Nephron (organoid): ENCODE measurements at regions not wholly inside any gene's neighbourhood (a gene's known extent, or its start where the extent isn't known, plus 50 kb on each side); places are given as distances from the start of the nearest gene placed in this dataset.
A peak's percentile ranks its signal among the peaks of the same experiment; 100 is the strongest.
"Not testable (repeated sequence)": the region's sequence is repeated elsewhere in the genome, so short reads cannot be mapped to it uniquely, and the experiment has no call there.

Source experiments
- H3K27ac Mint-ChIP-seq, 3 experiments: 2 replicates each; pipeline ENCODE4 v1.8.0; 2020; ENCODE audit warnings: mixed read lengths in 3 of 3, mild to moderate bottlenecking in 2 of 3, moderate library complexity in 1 of 3
- H3K27me3 Mint-ChIP-seq: 2 replicates; pipeline ENCODE4 v1.8.0; 2021; ENCODE audit warnings: low read depth, mild to moderate bottlenecking, moderate library complexity, mixed read lengths
- H3K36me3 Mint-ChIP-seq: 2 replicates; pipeline ENCODE4 v1.8.0; 2020; ENCODE audit warnings: low read depth, mixed read lengths
- H3K4me1 Mint-ChIP-seq: 2 replicates; pipeline ENCODE4 v1.8.0; 2020; ENCODE audit warnings: mixed read lengths
- H3K4me3 Mint-ChIP-seq, 3 experiments: 2 replicates each; pipeline ENCODE4 v1.8.0; 2020; ENCODE audit warnings: mild to moderate bottlenecking in 3 of 3, mixed read lengths in 3 of 3, moderate library complexity in 2 of 3
- H3K9me3 Mint-ChIP-seq: 2 replicates; pipeline ENCODE4 v1.8.0; 2020; ENCODE audit warnings: mixed read lengths
- TF ChIP-seq, protein P1 (sequence below), 3 experiments: fragments of 200-600 bp; sonication (generic); IDR thresholded peaks; one replicate each; pipeline ENCODE4 v1.5.0; 2021; ENCODE audit warnings: antibody characterized with exemption in 3 of 3; ENCODE audit not compliant: unreplicated experiment in 3 of 3

DNA sequence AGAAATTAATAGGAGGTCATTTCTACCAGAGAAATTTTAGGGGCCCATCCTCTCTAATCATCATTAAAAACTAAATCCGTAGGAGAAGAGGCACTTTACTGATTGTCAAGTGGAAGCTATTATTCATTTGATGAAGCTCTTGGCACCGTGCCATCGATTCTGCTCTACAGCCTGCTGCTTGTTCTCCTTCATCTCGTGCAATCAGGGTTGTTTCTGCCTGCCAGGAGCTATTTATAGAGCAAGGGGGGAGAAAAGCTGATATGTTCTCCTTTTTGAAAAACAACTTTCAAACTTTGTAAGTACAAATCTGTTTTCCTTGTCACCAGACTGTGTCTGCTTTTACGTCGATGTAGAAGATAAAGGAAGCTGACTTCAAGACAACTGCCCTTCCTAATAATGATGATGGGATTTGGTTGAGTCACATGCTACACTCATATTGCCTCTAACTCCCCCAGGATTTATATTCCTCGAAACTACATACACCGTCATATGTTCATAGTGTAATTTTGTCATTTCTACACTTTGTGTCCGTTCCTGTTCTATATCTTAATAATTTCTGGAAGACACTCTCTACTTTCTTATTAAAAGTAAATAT, 169.6 kb upstream of the LHX8 start:
- Mint-ChIP-seq H3K36me3 (no peaks in the 10 kb centered on the region), H3K4me1 (peaks cover 7% of the 10 kb centered on the region), H3K27ac (peak overlapping the region in 1 of 3 experiments; percentile 41), H3K4me3 (peak overlapping the region in 1 of 3 experiments; percentile 19), H3K9me3 (no peaks in the 10 kb centered on the region), H3K27me3 (peaks cover 3% of the 10 kb centered on the region)
- TF ChIP-seq, protein P1, sequence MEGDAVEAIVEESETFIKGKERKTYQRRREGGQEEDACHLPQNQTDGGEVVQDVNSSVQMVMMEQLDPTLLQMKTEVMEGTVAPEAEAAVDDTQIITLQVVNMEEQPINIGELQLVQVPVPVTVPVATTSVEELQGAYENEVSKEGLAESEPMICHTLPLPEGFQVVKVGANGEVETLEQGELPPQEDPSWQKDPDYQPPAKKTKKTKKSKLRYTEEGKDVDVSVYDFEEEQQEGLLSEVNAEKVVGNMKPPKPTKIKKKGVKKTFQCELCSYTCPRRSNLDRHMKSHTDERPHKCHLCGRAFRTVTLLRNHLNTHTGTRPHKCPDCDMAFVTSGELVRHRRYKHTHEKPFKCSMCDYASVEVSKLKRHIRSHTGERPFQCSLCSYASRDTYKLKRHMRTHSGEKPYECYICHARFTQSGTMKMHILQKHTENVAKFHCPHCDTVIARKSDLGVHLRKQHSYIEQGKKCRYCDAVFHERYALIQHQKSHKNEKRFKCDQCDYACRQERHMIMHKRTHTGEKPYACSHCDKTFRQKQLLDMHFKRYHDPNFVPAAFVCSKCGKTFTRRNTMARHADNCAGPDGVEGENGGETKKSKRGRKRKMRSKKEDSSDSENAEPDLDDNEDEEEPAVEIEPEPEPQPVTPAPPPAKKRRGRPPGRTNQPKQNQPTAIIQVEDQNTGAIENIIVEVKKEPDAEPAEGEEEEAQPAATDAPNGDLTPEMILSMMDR (IDR thresholded peaks at IDR 0.05; ENCODE audit: unreplicated experiment in 3 of 3): no peak

DNA sequence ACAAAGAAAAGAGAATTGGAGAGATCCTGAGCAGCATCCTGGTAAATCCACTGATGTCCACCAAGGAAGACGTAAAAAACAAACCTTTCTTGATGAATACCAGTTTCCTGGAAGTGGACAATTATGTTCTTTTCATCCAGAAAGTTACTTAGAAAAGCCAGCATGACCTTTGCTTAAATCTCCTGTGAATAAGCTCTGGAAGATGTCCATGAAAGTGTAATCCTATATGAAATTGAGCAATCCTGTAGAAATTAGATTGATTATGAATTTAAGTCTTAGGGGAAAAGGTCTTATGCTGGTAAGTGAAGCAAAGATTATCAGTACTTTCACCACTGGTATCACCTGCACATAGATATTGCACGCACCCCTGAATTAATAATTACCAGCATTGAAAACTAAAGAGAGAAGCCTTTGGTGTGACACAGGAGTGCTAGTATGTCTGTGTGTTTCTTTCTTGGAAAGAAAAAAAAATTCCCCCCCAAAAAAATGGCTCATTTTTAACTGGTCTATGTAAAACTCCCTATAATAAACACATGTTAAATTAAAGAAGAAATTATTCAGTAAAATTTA, 164.5 kb upstream of the LHX8 start:
- no peak overlapping the region for H3K4me3 Mint-ChIP-seq

DNA sequence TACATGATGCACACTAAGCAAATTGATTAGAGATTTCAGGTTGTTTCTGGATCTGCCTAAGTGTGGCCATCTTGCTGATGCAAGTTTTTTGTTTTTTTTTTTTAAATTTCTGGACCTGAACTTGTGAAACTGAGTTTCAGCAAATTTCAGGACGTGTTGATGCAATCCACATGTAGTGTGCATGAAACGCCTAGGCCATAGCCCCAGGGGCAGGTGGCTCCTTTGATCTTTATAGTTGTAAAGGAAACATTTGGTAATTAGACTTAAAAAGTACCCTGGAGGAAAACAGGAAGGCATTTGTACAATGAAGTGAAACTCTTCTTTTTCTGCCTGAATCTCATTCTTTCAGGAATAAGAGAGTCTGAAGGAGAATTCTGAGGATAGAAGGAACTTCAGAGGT, 162.2 kb upstream of the LHX8 start:
- Mint-ChIP-seq H3K27me3 (no peaks in the 10 kb centered on the region), H3K36me3 (no peaks in the 10 kb centered on the region), H3K9me3 (no peaks in the 10 kb centered on the region), H3K4me3 (no peak overlapping the region), H3K27ac (no peak overlapping the region), H3K4me1 (no peaks in the 10 kb centered on the region)
- TF ChIP-seq, protein P1 (IDR thresholded peaks at IDR 0.05; ENCODE audit: unreplicated experiment in 3 of 3): no peak

More for the DNA sequence above, 164.5 kb upstream of the LHX8 start:
- Mint-ChIP-seq H3K27ac (no peak overlapping the region), H3K4me1 (peaks cover 3% of the 10 kb centered on the region), H3K9me3 (no peaks in the 10 kb centered on the region), H3K27me3 (no peaks in the 10 kb centered on the region), H3K36me3 (no peaks in the 10 kb centered on the region)
- TF ChIP-seq, protein P1 (IDR thresholded peaks at IDR 0.05; ENCODE audit: unreplicated experiment in 3 of 3): no peak

DNA sequence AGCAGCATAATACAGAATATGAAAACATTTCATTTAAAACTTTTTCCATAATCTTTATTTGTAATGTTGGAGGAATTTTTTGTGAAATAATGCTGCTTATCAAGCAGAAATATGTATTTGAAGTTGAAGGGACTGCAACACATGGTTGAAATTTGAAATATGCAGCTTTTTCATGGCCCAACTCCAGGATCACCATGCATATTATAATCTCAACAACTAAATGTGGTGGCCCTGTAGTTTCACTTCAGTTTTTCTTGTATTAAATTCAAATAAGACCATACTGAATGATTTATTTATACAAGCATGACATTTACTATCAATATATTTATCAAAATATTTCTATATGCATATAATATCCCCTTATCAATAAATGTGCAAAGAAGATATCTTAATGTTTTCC, 157.7 kb upstream of the LHX8 start:
- no peaks in the 10 kb centered on the region for H3K9me3 Mint-ChIP-seq
- H3K4me3 Mint-ChIP-seq: no peak overlapping the region
- TF ChIP-seq, protein P1 (IDR thresholded peaks at IDR 0.05; ENCODE audit: unreplicated experiment in 3 of 3): no peak
- H3K4me1 Mint-ChIP-seq: no peaks in the 10 kb centered on the region
- H3K27me3 Mint-ChIP-seq: no peaks in the 10 kb centered on the region
- no peak overlapping the region for H3K27ac Mint-ChIP-seq
- H3K36me3 Mint-ChIP-seq: no peaks in the 10 kb centered on the region

DNA sequence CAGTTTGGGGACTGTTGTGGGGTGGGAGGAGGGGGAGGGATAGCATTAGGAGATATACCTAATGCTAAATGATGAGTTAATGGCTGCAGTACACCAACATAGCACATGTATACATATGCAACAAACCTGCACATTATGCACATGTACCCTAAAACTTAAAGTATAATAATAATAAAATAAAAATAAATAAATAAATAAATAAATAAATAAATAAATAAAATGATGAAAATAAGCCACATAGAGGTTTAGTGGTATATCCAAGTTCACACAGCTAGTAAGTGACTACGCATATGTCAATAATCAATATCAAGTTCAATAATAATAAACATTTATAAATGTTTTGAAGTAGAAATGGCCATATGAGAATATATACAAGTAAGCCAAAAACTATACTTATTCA, 141.7 kb upstream of the LHX8 start:
- not testable (repeated sequence) for H3K27ac Mint-ChIP-seq, H3K9me3 Mint-ChIP-seq, H3K4me1 Mint-ChIP-seq, H3K4me3 Mint-ChIP-seq, H3K36me3 Mint-ChIP-seq, H3K27me3 Mint-ChIP-seq

DNA sequence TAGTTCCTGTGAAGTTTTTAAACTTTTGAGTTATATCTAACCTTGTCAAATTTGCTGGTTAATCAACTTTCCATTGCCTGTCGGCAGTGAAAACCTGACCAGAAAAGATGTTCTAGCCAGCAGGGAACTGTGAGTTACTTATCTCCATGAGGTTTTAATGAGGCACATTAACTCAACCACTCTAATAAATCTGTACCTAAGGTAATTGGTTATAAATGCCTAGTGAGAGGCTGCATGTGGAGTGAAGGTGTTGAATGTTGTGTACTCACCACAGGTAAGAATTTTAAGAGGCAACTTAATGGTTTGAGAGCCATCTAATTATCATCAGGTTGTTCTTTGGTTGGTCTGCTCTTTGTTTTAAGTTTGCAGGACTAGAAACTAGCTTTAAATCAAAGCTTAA, 138.4 kb upstream of the LHX8 start:
- no peaks in the 10 kb centered on the region for H3K36me3 Mint-ChIP-seq
- no peaks in the 10 kb centered on the region for H3K4me1 Mint-ChIP-seq
- no peaks in the 10 kb centered on the region for H3K27me3 Mint-ChIP-seq
- H3K4me3 Mint-ChIP-seq: no peak overlapping the region
- no peaks in the 10 kb centered on the region for H3K9me3 Mint-ChIP-seq
- TF ChIP-seq, protein P1 (IDR thresholded peaks at IDR 0.05; ENCODE audit: unreplicated experiment in 3 of 3): no peak
- H3K27ac Mint-ChIP-seq: no peak overlapping the region
